ENCODE measurements at regions not wholly inside any gene's neighbourhood (a gene's known extent, or its start where the extent isn't known, plus 50 kb on each side); places are given as distances from the start of the nearest gene placed in this dataset.

DNA sequence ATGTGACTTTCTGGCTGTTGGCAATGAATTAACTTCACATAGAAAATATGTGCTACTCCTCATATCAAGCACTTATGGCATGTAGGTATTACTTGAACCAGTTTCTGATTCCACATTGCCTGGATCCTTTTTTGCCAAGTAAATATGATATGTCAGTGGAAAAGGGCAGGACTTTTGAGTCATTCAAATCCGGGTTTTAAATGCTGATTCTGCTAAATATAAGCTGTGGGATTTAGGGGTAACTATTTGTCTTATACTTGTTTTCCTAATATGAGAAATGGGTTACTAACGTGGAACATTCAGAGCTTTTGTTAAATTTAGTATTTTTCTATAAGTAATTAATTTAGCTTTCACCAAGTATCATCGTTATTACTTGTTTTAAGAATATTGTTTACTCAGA lies 108.0 kb upstream of the HGF start:
- ChIA-PET CTCF (no interaction called here), POLR2A (no interaction called here)
- TF ChIP-seq, protein P1, sequence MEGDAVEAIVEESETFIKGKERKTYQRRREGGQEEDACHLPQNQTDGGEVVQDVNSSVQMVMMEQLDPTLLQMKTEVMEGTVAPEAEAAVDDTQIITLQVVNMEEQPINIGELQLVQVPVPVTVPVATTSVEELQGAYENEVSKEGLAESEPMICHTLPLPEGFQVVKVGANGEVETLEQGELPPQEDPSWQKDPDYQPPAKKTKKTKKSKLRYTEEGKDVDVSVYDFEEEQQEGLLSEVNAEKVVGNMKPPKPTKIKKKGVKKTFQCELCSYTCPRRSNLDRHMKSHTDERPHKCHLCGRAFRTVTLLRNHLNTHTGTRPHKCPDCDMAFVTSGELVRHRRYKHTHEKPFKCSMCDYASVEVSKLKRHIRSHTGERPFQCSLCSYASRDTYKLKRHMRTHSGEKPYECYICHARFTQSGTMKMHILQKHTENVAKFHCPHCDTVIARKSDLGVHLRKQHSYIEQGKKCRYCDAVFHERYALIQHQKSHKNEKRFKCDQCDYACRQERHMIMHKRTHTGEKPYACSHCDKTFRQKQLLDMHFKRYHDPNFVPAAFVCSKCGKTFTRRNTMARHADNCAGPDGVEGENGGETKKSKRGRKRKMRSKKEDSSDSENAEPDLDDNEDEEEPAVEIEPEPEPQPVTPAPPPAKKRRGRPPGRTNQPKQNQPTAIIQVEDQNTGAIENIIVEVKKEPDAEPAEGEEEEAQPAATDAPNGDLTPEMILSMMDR (IDR thresholded peaks at IDR 0.05; ENCODE audit: low read depth, low read length): no peak
- H3K4me3 ChIP-seq (ENCODE audit: low read depth, low read length): no peak overlapping the region
- DNase-seq (ENCODE audit: low read depth, low spot score): no peak
- no peaks in the 10 kb centered on the region for H3K27me3 ChIP-seq (ENCODE audit: control insufficient read depth, insufficient read depth, low read length)
- H3K9me3 ChIP-seq (ENCODE audit: control insufficient read depth, insufficient read depth, low read length): no peaks in the 10 kb centered on the region
- no peak overlapping the region for H3K27ac ChIP-seq (ENCODE audit: low read depth, low read length)

DNA sequence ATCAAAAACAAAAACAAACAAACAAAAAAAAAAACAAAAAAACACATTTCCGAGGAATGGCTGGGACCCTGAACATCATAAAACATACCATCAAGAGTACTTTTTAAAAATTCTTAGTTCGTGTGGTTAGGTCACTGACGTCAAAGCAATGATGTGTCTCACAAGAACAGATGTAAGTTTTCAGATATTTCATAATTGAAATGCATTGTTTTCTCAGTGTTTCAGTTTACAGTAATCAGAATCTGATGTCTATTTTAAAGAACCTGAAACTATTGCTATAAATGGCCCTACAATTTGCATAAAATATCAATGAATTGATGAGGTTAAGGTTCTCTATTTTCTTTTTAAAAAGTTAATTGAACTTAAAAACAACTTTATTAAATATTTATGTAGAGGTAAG lies 103.7 kb upstream of the HGF start:
- H3K27ac ChIP-seq (ENCODE audit: low read depth, low read length): no peak overlapping the region
- no peaks in the 10 kb centered on the region for H3K27me3 ChIP-seq (ENCODE audit: control insufficient read depth, insufficient read depth, low read length)
- POLR2A ChIA-PET: no interaction called here
- CTCF ChIA-PET: no interaction called here
- TF ChIP-seq, protein P1 (IDR thresholded peaks at IDR 0.05; ENCODE audit: low read depth, low read length): no peak
- H3K4me3 ChIP-seq (ENCODE audit: low read depth, low read length): no peak overlapping the region
- H3K9me3 ChIP-seq (ENCODE audit: control insufficient read depth, insufficient read depth, low read length): no peaks in the 10 kb centered on the region
- DNase-seq (ENCODE audit: low read depth, low spot score): no peak

DNA sequence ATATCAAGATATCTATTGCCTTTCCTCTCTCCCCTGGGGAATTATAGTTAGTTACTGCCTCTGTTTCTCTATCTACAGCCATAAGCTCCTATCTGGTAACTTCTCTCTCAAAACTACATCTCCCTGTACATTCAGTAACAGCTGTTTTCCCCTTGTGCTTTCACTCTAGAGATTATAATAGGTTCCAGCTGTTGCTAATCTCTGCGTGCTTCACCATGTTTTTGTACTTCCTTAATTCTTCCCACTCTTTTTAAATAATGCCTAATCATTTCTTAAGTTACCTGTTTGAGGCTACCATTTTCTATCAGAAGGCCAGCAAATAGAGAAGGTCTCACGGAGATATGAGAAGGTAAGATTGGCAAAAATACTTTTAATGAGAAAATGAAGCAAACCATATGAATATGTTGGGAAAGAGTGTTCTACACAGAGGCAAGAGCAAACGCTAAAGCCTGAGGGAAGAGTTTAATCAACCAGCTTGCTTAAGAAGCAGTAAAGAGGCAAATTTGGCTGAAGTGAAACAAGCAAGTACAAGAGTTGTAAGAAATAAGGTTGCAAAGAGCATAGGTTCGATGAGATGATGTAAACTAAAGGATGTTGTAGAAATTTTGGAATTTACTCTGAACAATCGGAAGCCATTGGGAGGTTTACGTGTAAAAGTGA lies 101.9 kb upstream of the HGF start:
- ChIA-PET CTCF (no interaction called here), POLR2A (no interaction called here)
- Histone ChIP-seq H3K27me3 (ENCODE audit: control insufficient read depth, insufficient read depth, low read length) (no peaks in the 10 kb centered on the region), H3K27ac (ENCODE audit: low read depth, low read length) (no peak overlapping the region), H3K9me3 (ENCODE audit: control insufficient read depth, insufficient read depth, low read length) (no peaks in the 10 kb centered on the region), H3K4me3 (ENCODE audit: low read depth, low read length) (no peak overlapping the region)
- DNase-seq (ENCODE audit: low read depth, low spot score): no peak
- TF ChIP-seq, protein P1 (IDR thresholded peaks at IDR 0.05; ENCODE audit: low read depth, low read length): no peak

DNA sequence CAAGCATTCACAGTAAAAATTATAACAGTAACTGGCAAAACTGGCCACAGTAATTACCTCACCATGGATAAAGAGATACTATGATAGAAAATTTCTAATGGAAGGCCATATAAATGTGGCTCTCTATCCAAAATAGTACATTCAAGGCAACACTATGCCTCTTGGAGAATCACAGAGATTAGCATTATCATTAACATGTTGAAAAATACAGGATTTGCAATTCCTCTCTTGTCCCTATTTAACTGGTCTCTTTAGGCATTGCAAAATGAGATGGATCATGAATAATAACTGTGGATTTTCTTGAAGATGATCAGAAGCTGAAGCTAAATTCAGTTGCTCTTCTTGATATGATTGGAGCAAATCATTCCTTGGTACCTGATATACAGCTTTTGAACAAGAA lies 100.8 kb upstream of the HGF start:
- ChIA-PET CTCF (no interaction called here), POLR2A (no interaction called here)

DNA sequence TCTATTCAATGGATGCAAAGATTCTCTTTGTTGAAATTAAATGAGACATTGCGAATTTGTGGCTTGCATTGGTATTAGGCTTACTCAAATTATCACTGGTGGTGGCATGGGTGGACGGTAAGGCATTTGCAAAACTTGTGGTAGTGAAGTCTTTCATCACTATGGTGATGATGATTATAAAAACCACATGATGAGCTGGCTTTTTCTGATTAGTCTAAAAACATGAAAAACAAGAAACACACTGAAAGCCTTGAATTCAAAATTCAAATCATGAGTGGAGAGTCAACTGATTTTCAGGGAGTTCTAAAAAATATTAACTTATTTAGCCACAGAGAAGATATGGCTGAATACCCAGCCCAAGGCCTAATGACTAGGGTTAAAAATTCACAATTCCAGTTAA lies 99.8 kb upstream of the HGF start:
- no peak for DNase-seq (ENCODE audit: low read depth, low spot score)
- Histone ChIP-seq H3K9me3 (ENCODE audit: control insufficient read depth, insufficient read depth, low read length) (no peaks in the 10 kb centered on the region), H3K4me3 (ENCODE audit: low read depth, low read length) (no peak overlapping the region), H3K27me3 (ENCODE audit: control insufficient read depth, insufficient read depth, low read length) (no peaks in the 10 kb centered on the region), H3K27ac (ENCODE audit: low read depth, low read length) (no peak overlapping the region)
- ChIA-PET POLR2A (no interaction called here), CTCF (interaction anchor here (0.6 kb wide), 1 partner anchor 23 kb away, joined by 3 read pairs; no protein-coding TSS in a partner anchor)
- TF ChIP-seq, protein P1 (IDR thresholded peaks at IDR 0.05; ENCODE audit: low read depth, low read length): no peak

More for the DNA sequence above, 100.8 kb upstream of the HGF start:
- Histone ChIP-seq H3K4me3 (ENCODE audit: low read depth, low read length) (no peak overlapping the region), H3K27me3 (ENCODE audit: control insufficient read depth, insufficient read depth, low read length) (no peaks in the 10 kb centered on the region), H3K9me3 (ENCODE audit: control insufficient read depth, insufficient read depth, low read length) (no peaks in the 10 kb centered on the region), H3K27ac (ENCODE audit: low read depth, low read length) (no peak overlapping the region)
- TF ChIP-seq, protein P1 (IDR thresholded peaks at IDR 0.05; ENCODE audit: low read depth, low read length): no peak
- no peak for DNase-seq (ENCODE audit: low read depth, low spot score)
